HL-60/S4 (cell line): ENCODE measurements at regions not wholly inside any gene's neighbourhood (a gene's known extent, or its start where the extent isn't known, plus 50 kb on each side); places are given as distances from the start of the nearest gene placed in this dataset.

ENCODE experiments used
- in situ Hi-C: fragments of 300-500 bp; cut with MboI; formaldehyde crosslinking; loops from 2 replicates; pipeline ENCODE4 v1.14.3; 2022; ENCODE audit warnings: low sequenced_read_pairs

- in situ Hi-C loops = no loop called here
These were observed 70.9 kb upstream of the GSE1 start for GRCh38 chr16:85541980-85542900.

- in situ Hi-C loops = no loop called here
These were observed 69.6 kb upstream of the GSE1 start for GRCh38 chr16:85543536-85543935.

- in situ Hi-C loops = no loop called here
These were observed 69.1 kb upstream of the GSE1 start for GRCh38 chr16:85544016-85544415.

GRCh38 chr16:85544668-85545067, 68.5 kb upstream of the GSE1 start:
- in situ Hi-C loops = no loop called here

- in situ Hi-C loops = no loop called here
These were observed 67.8 kb upstream of the GSE1 start for GRCh38 chr16:85545227-85545818.

- in situ Hi-C loops = no loop called here
These were observed 66.3 kb upstream of the GSE1 start for GRCh38 chr16:85546585-85547447.

GRCh38 chr16:85548375-85548774, 64.7 kb upstream of the GSE1 start:
- in situ Hi-C loops = no loop called here

GRCh38 chr16:85549766-85550421, 63.2 kb upstream of the GSE1 start:
- in situ Hi-C loops = no loop called here

GRCh38 chr16:85550422-85550864, 62.7 kb upstream of the GSE1 start:
- in situ Hi-C loops = no loop called here

- in situ Hi-C loops = no loop called here
These were observed 61.9 kb upstream of the GSE1 start for GRCh38 chr16:85550953-85551924.

GRCh38 chr16:85552980-85553435, 60.1 kb upstream of the GSE1 start:
- in situ Hi-C loops = no loop called here

GRCh38 chr16:85553436-85554113, 59.5 kb upstream of the GSE1 start:
- in situ Hi-C loops = no loop called here

- in situ Hi-C loops = no loop called here
These were observed 58.8 kb upstream of the GSE1 start for GRCh38 chr16:85554114-85554888.

- in situ Hi-C loops = no loop called here
These were observed 58.0 kb upstream of the GSE1 start for GRCh38 chr16:85554889-85555718.

GRCh38 chr16:85555719-85556455, 57.2 kb upstream of the GSE1 start:
- in situ Hi-C loops = no loop called here

- in situ Hi-C loops = no loop called here
These were observed 56.6 kb upstream of the GSE1 start for GRCh38 chr16:85556456-85557082.
